Activated naive CD4-positive, alpha-beta T cell treated with Interleukin-2 at 50 U/mL for 16 hours (primary cell): ENCODE measurements at regions not wholly inside any gene's neighbourhood (a gene's known extent, or its start where the extent isn't known, plus 50 kb on each side); places are given as distances from the start of the nearest gene placed in this dataset.

Experiments
- DNase-seq: peaks from one replicate; pipeline ENCODE4 v3.0.0-alpha.2; 2020

- no peak for DNase-seq
Observed at GRCh38 chr5:145166110-145166509, 669.0 kb downstream of the PRELID2 start.

- DNase-seq: no peak
Observed at GRCh38 chr5:145163876-145164275, 671.3 kb downstream of the PRELID2 start.

GRCh38 chr5:145162626-145163025, 672.5 kb downstream of the PRELID2 start:
- DNase-seq: no peak

GRCh38 chr5:145161391-145161790, 673.8 kb downstream of the PRELID2 start:
- DNase-seq: no peak

- DNase-seq: no peak
Observed at GRCh38 chr5:145160679-145161078, 674.5 kb downstream of the PRELID2 start.

- DNase-seq: no peak
Observed at GRCh38 chr5:145158730-145159129, 676.4 kb downstream of the PRELID2 start.

GRCh38 chr5:145157841-145158240, 677.3 kb downstream of the PRELID2 start:
- no peak for DNase-seq

GRCh38 chr5:145141534-145141933, 693.6 kb downstream of the PRELID2 start:
- DNase-seq: no peak

GRCh38 chr5:145130996-145131395, 704.1 kb downstream of the PRELID2 start:
- no peak for DNase-seq

GRCh38 chr5:145129797-145130196, 705.3 kb downstream of the PRELID2 start:
- DNase-seq: no peak

- no peak for DNase-seq
Observed at GRCh38 chr5:145124806-145125205, 710.3 kb downstream of the PRELID2 start.

GRCh38 chr5:145118611-145119010, 716.5 kb downstream of the PRELID2 start:
- DNase-seq: no peak

- no peak for DNase-seq
Observed at GRCh38 chr5:145118127-145118526, 717.0 kb downstream of the PRELID2 start.

- DNase-seq: no peak
Observed at GRCh38 chr5:145117285-145117684, 717.9 kb downstream of the PRELID2 start.

GRCh38 chr5:145111420-145111819, 723.7 kb downstream of the PRELID2 start:
- DNase-seq: no peak

- DNase-seq: no peak
Observed at GRCh38 chr5:145110834-145111233, 724.3 kb downstream of the PRELID2 start.

GRCh38 chr5:145110181-145110580, 725.0 kb downstream of the PRELID2 start:
- DNase-seq: no peak

GRCh38 chr5:145105384-145105783, 729.8 kb downstream of the PRELID2 start:
- DNase-seq: no peak

- no peak for DNase-seq
Observed at GRCh38 chr5:145104106-145104505, 731.0 kb downstream of the PRELID2 start.

- no peak for DNase-seq
Observed at GRCh38 chr5:145101246-145101645, 733.9 kb downstream of the PRELID2 start.

GRCh38 chr5:145090115-145090514, 745.0 kb downstream of the PRELID2 start:
- DNase-seq: no peak

GRCh38 chr5:145084834-145085233, 750.3 kb downstream of the PRELID2 start:
- DNase-seq: no peak

- no peak for DNase-seq
Observed at GRCh38 chr5:145077028-145077427, 758.1 kb downstream of the PRELID2 start.

GRCh38 chr5:145076040-145076439, 759.1 kb downstream of the PRELID2 start:
- no peak for DNase-seq

- no peak for DNase-seq
Observed at GRCh38 chr5:145072889-145073288, 762.3 kb downstream of the PRELID2 start.

- no peak for DNase-seq
Observed at GRCh38 chr5:145068721-145069120, 766.4 kb downstream of the PRELID2 start.
